Ascending aorta (tissue), 2 donors: ENCODE measurements at regions not wholly inside any gene's neighbourhood (a gene's known extent, or its start where the extent isn't known, plus 50 kb on each side); places are given as distances from the start of the nearest gene placed in this dataset.

Experiments
- DNase-seq, 2 donors: peaks; one replicate each; pipeline ENCODE4 v3.0.0-alpha.2; 2019; ENCODE audit warnings: low spot score in 2 of 2
- H3K27ac ChIP-seq, 2 donors: fragments of 200-600 bp; sonication (generic); one replicate each; pipeline ENCODE4 v1.5.1; 2016 to 2017; ENCODE audit warnings: mild to moderate bottlenecking in 1 of 2
- H3K27me3 ChIP-seq: fragments of 200-600 bp; sonication (generic); one replicate; pipeline ENCODE4 v1.5.1; 2017
- H3K36me3 ChIP-seq, 2 donors: fragments of 200-600 bp; sonication (generic); one replicate each; pipeline ENCODE4 v1.5.1; 2016
- H3K4me1 ChIP-seq, 2 donors: fragments of 200-600 bp; sonication (generic); one replicate each; pipeline ENCODE4 v1.5.1; 2016 to 2017; ENCODE audit warnings: mild to moderate bottlenecking in 1 of 2
- H3K4me3 ChIP-seq, 2 donors: fragments of 200-600 bp; sonication (generic); one replicate each; pipeline ENCODE4 v1.5.1; 2016 to 2017; ENCODE audit warnings: mild to moderate bottlenecking in 1 of 2
- H3K9me3 ChIP-seq, 2 donors: fragments of 200-600 bp; sonication (generic); one replicate each; pipeline ENCODE4 v1.5.1; 2016
- intact Hi-C: fragments of 100-400 bp; cut with DNase I; formaldehyde crosslinking; loops from one replicate; pipeline ENCODE4 v1.15.1; 2023
- TF ChIP-seq, protein P1 (sequence below), 3 experiments: fragments of 200-600 bp in 2 of 3; fragments of 450-650 bp in 1 of 3; sonication (generic) in 2 of 3; IDR thresholded peaks; one replicate each; pipeline ENCODE4 v1.5.1; 2016 to 2019; ENCODE audit warnings: antibody characterized with exemption in 3 of 3, mild to moderate bottlenecking in 1 of 3, moderate library complexity in 1 of 3

DNA sequence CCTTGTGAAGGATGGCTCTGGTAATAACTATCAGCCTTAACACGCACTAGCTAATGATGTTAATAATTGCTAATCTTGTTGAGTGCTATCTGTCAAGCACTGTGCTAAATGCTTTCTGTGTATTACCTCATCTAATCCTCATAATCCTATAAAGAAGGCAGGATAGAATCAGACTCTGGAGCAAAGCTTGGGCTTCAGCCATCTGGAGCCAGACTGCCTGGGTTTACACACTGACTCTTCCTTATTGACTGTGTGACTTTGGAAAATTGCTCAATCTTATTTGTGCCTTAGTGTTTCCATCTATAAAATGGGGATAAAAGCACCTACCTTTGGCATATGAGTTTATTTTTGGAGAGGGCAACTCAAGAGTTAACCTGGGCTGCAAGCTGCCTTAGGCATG, 216.1 kb downstream of the NUF2 start:
- Histone ChIP-seq H3K4me1 (no peaks in the 10 kb centered on the region), H3K9me3 (no peaks in the 10 kb centered on the region)
- intact Hi-C loops = no loop called here

DNA sequence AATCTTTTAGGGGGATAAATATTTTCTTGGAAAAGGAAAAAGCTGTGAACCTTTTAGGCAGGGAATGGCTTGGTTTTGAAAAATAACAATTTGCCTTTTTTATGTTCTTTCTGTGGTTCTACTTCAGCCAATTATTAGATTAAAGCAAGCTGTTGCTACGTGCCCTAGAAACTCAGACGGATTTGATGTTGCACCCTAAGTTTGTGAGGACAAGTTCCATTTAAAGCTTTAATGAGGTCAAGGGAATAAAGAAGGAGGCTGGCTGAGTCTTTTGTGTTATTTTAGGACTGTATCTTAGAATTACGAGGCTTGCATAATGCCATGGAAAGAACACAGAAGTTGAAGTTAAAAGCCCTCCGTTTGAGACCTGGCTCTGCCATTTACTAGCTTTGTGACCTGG, 216.9 kb downstream of the NUF2 start:
- Histone ChIP-seq H3K4me3 (no peak overlapping the region), H3K36me3 (no peaks in the 10 kb centered on the region), H3K27ac (no peak overlapping the region), H3K27me3 (no peaks in the 10 kb centered on the region), H3K4me1 (no peaks in the 10 kb centered on the region), H3K9me3 (no peaks in the 10 kb centered on the region)
- TF ChIP-seq, protein P1, sequence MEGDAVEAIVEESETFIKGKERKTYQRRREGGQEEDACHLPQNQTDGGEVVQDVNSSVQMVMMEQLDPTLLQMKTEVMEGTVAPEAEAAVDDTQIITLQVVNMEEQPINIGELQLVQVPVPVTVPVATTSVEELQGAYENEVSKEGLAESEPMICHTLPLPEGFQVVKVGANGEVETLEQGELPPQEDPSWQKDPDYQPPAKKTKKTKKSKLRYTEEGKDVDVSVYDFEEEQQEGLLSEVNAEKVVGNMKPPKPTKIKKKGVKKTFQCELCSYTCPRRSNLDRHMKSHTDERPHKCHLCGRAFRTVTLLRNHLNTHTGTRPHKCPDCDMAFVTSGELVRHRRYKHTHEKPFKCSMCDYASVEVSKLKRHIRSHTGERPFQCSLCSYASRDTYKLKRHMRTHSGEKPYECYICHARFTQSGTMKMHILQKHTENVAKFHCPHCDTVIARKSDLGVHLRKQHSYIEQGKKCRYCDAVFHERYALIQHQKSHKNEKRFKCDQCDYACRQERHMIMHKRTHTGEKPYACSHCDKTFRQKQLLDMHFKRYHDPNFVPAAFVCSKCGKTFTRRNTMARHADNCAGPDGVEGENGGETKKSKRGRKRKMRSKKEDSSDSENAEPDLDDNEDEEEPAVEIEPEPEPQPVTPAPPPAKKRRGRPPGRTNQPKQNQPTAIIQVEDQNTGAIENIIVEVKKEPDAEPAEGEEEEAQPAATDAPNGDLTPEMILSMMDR (IDR thresholded peaks at IDR 0.05) = no peak
- no peak for DNase-seq
- intact Hi-C loops = no loop called here

More for the DNA sequence above, 216.1 kb downstream of the NUF2 start:
- DNase-seq = no peak
- Histone ChIP-seq H3K4me3 (no peak overlapping the region), H3K27ac (no peak overlapping the region), H3K36me3 (no peaks in the 10 kb centered on the region), H3K27me3 (no peaks in the 10 kb centered on the region)
- TF ChIP-seq, protein P1 (IDR thresholded peaks at IDR 0.05) = no peak

DNA sequence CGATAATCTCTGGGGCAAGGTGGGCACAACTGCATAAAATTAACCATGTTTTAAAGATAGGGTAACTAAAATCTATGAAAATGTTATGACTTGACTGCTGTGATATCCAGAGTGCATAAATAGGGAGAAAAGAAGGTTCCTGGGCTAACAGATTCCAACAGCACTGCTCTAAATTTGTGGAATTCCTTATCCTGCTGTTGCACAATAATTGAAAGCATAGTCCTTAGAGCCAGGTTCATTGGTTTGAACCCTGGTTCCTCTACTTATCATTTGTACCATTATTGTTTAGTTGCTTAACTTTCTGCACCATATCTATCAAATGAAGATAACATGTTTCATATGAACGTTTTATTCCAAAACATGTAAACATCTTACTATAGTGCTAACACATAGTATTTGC, 219.0 kb downstream of the NUF2 start:
- H3K4me1 ChIP-seq = no peaks in the 10 kb centered on the region
- intact Hi-C loops = no loop called here

DNA sequence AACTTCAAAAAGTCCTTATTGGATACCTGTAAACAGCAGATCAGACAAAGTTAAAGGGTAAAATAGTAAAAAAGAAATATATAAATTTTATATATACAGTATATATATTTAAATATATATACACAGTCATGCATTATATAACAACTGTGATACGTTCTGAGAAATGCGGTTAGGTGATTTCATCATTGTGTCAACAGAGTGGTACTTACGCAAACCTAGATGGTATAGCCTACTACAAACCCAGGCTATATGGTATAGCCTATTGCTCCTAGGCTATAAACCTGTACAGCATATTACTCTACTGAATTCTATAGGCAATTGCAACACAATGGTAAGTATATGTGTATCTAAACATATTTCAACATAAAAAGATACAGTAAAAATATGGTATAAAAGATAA, 222.7 kb downstream of the NUF2 start:
- H3K4me1 ChIP-seq = no peaks in the 10 kb centered on the region
- no peak for DNase-seq
- no peak overlapping the region for H3K27ac ChIP-seq
- no peak overlapping the region for H3K4me3 ChIP-seq
- TF ChIP-seq, protein P1 (IDR thresholded peaks at IDR 0.05) = no peak
- H3K36me3 ChIP-seq = no peaks in the 10 kb centered on the region
- intact Hi-C loops = no loop called here
- no peaks in the 10 kb centered on the region for H3K27me3 ChIP-seq
- no peaks in the 10 kb centered on the region for H3K9me3 ChIP-seq

More for the DNA sequence above, 219.0 kb downstream of the NUF2 start:
- TF ChIP-seq, protein P1 (IDR thresholded peaks at IDR 0.05) = no peak
- no peak overlapping the region for H3K27ac ChIP-seq
- DNase-seq = no peak
- H3K9me3 ChIP-seq = no peaks in the 10 kb centered on the region
- no peaks in the 10 kb centered on the region for H3K27me3 ChIP-seq
- H3K4me3 ChIP-seq = no peak overlapping the region
- no peaks in the 10 kb centered on the region for H3K36me3 ChIP-seq

DNA sequence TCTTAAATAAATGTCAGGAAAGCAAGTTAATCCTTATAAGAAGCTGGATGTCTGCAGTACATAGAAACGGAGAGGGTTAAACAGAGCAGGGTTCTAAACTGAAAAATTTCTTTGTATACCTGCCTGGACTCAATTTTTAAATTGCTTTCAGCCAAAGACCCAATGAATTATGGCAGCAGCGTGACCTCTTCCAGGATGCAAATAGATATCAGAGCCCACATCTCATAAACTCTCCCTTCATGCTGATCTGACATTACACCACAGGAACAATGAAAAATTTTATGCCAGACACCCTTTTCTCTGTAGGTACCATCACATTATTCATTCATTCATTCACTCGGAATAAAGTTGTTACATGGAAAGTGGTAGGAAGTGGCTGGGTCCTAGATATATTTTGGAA, 236.4 kb downstream of the NUF2 start:
- intact Hi-C loops = no loop called here
- DNase-seq = no peak

More for the DNA sequence above, 236.4 kb downstream of the NUF2 start:
- H3K27me3 ChIP-seq = no peaks in the 10 kb centered on the region
- no peaks in the 10 kb centered on the region for H3K9me3 ChIP-seq
- no peaks in the 10 kb centered on the region for H3K4me1 ChIP-seq
- no peak overlapping the region for H3K4me3 ChIP-seq
- TF ChIP-seq, protein P1 (IDR thresholded peaks at IDR 0.05) = no peak
- no peaks in the 10 kb centered on the region for H3K36me3 ChIP-seq
- H3K27ac ChIP-seq = no peak overlapping the region
